ENCODE measurements at regions not wholly inside any gene's neighbourhood (a gene's known extent, or its start where the extent isn't known, plus 50 kb on each side); places are given as distances from the start of the nearest gene placed in this dataset.

DNA sequence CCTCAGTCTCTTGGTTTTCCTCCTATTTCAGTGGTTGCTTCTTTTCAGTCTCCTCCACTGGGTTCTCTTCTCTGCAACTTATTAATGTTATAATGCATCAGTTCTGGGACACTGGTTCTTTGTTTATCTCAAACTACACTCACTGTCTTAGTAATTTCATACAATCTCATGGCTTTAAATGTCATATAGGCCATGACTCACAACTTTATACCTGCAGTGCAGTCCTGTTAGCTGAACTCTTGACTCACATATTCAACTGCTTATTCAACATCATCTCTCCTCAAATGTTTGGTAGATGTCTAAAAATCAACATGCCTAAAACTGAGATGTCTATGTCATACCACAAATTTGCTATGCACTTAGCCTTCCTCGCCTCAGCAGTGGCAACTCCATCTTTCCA lies 101.2 kb upstream of the PALS2 start:
- TF ChIP-seq CTCF (conservative IDR thresholded peaks at IDR 0.05) (no peak), ZFX (IDR thresholded peaks at IDR 0.05) (no peak)

Measured in C4-2B (cell line).